Stimulated activated naive CD4-positive, alpha-beta T cell treated with Interleukin-2 at 50 U/mL for 16 hours (primary cell): ENCODE measurements at regions not wholly inside any gene's neighbourhood (a gene's known extent, or its start where the extent isn't known, plus 50 kb on each side); places are given as distances from the start of the nearest gene placed in this dataset.
"Not testable (repeated sequence)": the region's sequence is repeated elsewhere in the genome, so short reads cannot be mapped to it uniquely, and the experiment has no call there.

Source experiments
- DNase-seq: peaks from one replicate; lab custom pipeline; 2025; lab: John Stamatoyannopoulos, UW

- no peak for DNase-seq
These were observed 87.7 kb upstream of the CHST15 start for GRCh38 chr10:124180947-124181549.

DNA sequence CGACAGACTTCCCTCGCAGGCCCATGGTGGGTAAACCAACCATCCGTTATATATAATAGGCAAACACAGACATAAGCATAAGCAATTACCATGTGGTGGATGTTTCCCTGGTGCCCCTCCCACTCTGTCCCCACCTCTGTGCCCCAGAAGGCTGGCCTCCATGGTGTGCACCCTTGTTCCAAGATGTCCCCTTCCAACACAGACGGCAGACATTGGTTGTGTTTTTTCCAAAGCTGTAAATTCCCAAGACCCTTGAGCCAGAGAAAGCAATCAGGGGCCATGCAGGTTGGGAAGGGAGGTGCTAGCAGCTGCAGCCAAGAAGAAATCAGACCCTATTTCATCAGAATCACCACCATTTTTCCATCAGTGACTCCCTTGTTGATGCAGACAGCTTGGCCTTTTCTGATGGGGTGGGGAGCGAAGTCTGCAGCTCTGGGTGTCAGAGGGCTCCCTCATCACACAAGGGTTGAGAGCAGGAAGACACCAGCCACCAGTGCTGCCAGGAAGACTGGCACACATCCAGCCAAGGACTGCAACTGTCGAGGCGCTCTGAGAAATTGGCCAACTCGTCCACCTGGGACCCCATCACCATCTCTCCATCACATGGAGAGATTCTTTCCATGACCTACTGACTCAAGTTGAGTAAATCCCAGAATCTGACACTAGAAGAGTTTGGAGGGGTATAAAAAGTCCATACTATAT is 86.8 kb upstream of the CHST15 start:
- no peak for DNase-seq

- no peak for DNase-seq
These were observed 86.1 kb upstream of the CHST15 start for GRCh38 chr10:124179308-124180043.

GRCh38 chr10:124177180-124177518 is 83.8 kb upstream of the CHST15 start:
- DNase-seq: no peak

DNA sequence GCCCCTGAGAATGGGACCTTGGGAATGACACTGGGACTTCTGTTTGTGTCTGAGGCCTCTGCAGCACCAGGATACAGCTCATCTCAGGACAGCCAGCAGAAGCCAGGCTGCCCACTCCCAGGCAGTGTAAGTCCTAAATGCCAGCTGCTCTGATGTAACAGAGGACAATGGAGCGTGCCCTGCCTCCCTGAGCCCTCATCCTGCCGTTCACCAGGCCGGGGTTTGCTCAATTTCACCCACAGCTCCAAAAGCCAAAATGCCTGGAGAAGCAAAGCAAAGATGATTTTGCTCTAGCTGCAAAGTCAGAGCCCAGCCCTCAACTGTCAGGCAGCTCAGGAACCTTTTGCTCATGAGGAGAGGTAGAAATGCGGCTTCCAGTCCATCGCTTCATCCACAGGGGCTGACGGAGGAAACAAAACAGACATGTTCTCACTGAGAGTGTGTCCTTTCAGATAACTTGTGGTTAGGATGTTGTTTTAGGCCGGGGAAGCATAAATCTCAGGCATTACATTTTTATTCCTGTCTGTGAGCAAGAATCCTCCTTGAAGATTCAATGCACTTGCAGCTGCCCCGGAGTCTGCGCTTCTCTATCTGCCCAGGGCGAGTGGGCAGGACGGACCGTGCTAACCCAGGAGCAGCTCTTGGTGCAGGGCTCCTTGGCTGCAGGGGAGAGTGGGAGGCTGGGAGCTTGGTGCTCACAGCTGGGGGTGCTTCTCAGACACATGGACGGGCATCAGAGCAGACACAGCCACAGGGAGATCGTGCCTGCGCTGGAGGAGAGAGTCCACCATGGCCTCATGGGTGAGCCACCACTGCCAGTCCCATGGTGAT is 83.2 kb upstream of the CHST15 start:
- DNase-seq: no peak

- DNase-seq: no peak
These were observed 82.4 kb upstream of the CHST15 start for GRCh38 chr10:124175701-124176348.

DNA sequence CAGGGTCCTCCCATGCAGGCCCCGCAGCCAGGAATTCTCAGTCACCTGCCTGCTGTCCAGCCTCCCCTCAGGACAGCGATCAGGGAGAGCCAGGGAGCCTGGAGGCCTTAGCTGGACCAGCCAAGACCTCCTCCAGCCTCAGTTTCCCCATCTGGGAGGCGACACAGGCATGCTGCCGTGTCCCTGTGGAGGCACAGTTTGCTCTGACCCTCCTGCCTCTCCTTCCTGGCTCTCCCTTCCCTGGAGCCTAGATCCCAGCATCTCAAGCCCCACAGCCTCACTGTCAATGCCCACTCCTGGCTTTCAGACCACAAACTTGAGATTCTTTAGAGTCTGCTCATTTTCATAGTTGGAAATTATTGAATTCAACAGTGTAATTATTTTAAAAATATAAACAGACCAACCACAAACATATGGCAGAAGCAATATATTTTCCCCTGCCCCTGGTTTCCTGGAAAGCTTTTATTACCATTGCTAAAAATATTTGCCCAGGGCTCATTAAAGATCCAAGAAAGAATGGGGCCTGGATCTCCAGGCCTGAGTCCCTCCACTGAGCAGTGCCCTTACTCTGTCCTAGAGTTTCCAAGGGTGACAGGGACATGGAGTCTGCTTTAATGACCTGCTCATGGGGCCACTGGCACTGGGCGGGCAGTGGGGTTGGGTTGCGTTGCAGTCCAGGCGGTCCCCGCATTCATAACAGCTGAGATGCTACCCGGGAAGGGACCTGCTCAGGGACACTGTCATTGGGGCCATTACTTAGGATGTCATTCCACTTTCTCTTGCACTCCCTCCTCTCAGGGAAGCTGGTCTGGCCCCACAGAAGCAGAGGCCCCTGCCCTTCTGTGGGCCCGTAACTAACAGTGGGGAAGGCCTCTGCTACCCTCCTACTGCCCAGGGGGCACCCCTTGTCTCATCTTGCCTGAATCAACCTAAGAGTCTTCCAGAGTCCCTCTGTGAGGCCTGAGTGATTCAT is 81.6 kb upstream of the CHST15 start:
- DNase-seq: no peak

GRCh38 chr10:124174071-124174566 is 80.7 kb upstream of the CHST15 start:
- DNase-seq: no peak

DNA sequence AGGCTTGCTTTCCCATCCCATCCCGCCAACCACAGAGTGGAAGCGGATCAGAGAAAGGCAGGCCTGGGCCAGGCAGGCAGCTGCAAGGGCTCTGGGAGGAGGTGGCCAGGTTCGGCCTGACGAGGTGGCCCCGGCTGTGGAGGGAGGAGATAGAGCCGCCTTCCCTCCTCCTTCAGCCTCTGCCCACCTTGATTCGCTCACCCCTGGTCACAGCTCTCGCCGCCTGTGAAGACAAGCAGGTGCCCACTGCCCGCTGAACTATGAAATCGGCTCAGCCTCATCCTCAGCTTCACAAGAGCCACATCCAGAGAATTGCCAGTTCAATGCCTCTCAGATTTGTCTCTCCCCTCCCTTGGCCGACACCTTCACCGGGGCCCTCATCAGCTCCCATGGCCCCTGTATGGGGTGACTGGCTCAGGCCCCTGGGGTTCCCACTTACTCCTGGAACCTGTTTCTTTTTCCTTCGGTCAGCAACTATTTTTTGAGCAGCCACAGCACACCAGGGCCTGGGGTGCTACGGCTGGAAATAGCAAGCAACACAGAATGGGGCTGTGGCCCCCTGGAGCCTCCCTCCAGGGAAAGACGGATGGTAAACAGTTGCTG is 80.0 kb upstream of the CHST15 start:
- DNase-seq: no peak

GRCh38 chr10:124172181-124172916 is 79.0 kb upstream of the CHST15 start:
- DNase-seq: no peak

DNA sequence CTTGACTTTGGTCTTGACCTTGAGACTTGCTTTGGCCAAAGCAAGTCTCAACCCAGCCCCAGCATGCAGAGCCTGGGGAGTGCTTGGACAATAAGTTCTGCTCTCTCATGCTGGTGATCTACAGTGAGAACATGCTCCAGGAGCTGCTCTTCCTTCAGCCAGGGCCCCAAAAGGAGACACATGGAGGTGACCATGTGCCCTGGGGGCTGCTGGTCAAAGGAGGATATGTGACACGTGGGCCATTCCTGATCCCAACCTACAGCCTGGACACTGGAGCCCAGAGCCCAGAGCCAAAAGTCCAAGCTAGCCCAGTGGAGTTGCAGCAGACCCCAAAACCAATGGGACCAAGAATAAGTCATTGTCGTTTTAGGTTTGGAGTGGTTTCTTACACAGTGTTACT is 78.2 kb upstream of the CHST15 start:
- no peak for DNase-seq

- DNase-seq: no peak
These were observed 77.2 kb upstream of the CHST15 start for GRCh38 chr10:124170631-124171030.

DNA sequence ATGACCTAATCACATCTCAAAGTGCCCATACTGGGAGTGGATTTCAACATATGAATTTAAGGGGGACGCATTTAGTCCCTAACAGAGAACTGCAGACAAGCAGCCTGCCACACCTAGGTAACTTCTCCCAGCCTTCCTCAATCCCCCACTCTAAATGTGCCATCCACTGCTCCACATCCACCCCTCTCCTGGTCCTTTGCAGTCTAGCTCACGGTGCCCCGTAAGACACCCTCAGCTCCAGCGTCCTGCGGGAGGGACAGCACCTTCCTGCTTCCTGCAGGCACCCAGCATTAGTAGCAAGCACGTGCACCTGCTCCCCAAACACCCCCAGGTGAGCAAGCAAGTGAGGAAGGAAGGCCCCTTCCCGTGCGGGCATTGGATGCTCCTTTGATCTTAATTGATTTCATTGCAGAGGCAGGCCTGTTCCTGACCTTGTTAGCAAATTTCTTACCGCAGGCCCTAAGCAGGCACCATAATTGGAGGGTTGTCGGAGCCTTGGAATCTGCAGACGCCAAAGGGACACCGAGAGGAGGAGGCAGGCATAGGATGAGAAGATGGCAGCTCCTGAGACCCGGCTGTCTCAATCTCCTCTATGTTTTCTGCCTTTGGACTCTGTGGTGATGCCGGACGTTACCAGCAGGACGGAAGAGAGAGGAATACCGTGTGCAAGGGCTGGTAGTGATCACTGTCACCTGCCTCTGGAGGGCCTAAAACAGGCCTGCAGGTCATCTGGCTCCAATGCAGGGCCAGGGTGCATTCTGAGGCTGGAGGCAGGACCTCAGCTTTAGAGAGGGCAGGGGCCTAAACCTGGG is 75.8 kb upstream of the CHST15 start:
- DNase-seq: no peak

- DNase-seq: no peak
These were observed 75.2 kb upstream of the CHST15 start for GRCh38 chr10:124168581-124168980.

DNA sequence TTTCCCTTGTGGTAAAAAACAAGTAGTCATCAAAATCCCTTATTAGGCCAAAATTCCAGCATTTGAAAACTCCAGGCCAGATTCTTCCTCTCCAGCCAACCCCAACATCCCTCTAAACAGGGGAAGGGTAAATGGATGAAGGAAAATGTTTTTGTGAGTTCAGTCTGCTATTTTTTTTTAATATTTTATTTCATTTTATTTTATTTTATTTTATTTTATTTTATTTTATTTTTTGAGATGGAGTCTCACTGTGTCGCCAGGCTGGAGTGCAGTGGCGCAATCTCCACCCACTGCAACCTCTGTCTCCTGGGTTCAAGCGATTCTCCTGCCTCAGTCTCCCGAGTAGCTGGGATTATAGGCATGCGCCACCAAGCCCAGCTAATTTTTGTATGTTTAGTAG is 74.5 kb upstream of the CHST15 start:
- not testable (repeated sequence) for DNase-seq

- DNase-seq: no peak
These were observed 73.2 kb upstream of the CHST15 start for GRCh38 chr10:124166431-124167125.

DNA sequence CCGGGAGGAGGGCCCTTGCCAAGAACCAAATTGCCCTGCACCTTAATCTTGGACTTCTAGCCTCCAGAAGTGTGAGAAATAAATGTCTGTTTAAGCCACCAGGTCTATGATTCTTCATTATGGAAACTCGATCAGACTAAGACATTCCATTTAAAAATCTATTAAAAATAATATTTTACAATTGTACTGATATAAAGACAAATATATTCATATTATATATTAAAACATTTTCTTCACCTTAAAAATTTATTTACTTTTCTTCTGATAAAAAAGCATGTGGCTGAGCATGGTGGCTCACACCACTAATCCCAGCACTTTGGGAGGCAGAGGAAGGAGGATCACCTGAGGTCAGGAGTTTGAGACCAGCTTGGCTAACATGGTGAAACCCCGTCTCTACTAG is 72.4 kb upstream of the CHST15 start:
- DNase-seq: no peak

DNA sequence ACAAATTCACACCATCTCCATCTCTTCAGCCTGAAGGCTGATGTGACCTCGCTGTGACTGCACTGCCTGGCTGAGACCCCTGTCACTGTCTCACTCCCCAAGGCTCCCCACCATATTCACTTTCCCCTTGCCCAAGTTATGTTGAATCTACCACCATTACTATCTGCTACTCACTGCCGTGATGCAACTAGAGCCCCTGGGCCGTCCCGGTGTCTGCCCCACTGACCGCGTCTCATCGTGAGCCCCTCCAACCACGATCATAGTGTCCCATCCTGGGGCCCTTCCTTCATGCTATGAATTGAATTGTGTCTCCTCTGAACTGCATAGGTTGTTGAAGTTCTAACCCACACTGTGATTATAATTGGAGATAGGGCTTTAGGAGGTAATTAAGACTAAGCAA is 71.9 kb upstream of the CHST15 start:
- DNase-seq: no peak
